WTC11 (cell line): ENCODE measurements at regions not wholly inside any gene's neighbourhood (a gene's known extent, or its start where the extent isn't known, plus 50 kb on each side); places are given as distances from the start of the nearest gene placed in this dataset.

ENCODE experiments used
- CREM ChIP-seq: sonication (generic); formaldehyde crosslinking; IDR thresholded peaks from 2 replicates; pipeline ENCODE4 v1.8.1; 2022; ENCODE audit warnings: mild to moderate bottlenecking, missing genetic modification reagents, moderate library complexity
- ELF4 ChIP-seq: sonication (generic); formaldehyde crosslinking; IDR thresholded peaks from 2 replicates; pipeline ENCODE4 v1.8.1; 2022; ENCODE audit warnings: low read depth, mild to moderate bottlenecking, moderate library complexity, missing genetic modification reagents
- GTF2I ChIP-seq: fragments of 250-450 bp; sonication (Bioruptor Pico); conservative IDR thresholded peaks from 2 replicates; pipeline ENCODE4 v1.4.0; 2021; ENCODE audit warnings: mild to moderate bottlenecking
- NFYB ChIP-seq: sonication (generic); formaldehyde crosslinking; conservative IDR thresholded peaks from 2 replicates; pipeline ENCODE4 v1.8.0; 2022; ENCODE audit warnings: low read depth, missing genetic modification reagents
- ZNF121 ChIP-seq: sonication (generic); formaldehyde crosslinking; IDR thresholded peaks from 2 replicates; pipeline ENCODE4 v1.8.0; 2023; ENCODE audit warnings: missing genetic modification reagents
- ZNF219 ChIP-seq: sonication (generic); formaldehyde crosslinking; IDR thresholded peaks from 2 replicates; pipeline ENCODE4 v1.8.0; 2023; ENCODE audit warnings: missing genetic modification reagents, mild to moderate bottlenecking, borderline replicate concordance
- TF ChIP-seq, protein P1 (sequence below): fragments of 200-600 bp; IDR thresholded peaks from 2 replicates; pipeline ENCODE4 v1.8.0; 2022; ENCODE audit warnings: antibody characterized with exemption
- TF ChIP-seq, protein P2 (sequence below): sonication (generic); formaldehyde crosslinking; conservative IDR thresholded peaks from 2 replicates; pipeline ENCODE4 v1.8.1; 2022; ENCODE audit warnings: mild to moderate bottlenecking, missing genetic modification reagents
- TF ChIP-seq, protein P3 (sequence below): sonication (generic); formaldehyde crosslinking; IDR thresholded peaks from 2 replicates; pipeline ENCODE4 v1.8.0; 2023; ENCODE audit warnings: missing genetic modification reagents, mild to moderate bottlenecking, borderline replicate concordance
- TF ChIP-seq, protein P4 (sequence below): sonication (generic); formaldehyde crosslinking; IDR thresholded peaks from 2 replicates; pipeline ENCODE4 v1.8.1; 2023; ENCODE audit warnings: mild to moderate bottlenecking, moderate library complexity, missing genetic modification reagents
- TF ChIP-seq, protein P5 (sequence below): sonication (generic); formaldehyde crosslinking; IDR thresholded peaks from 2 replicates; pipeline ENCODE4 v1.8.1; 2023; ENCODE audit warnings: mild to moderate bottlenecking, missing genetic modification reagents, borderline replicate concordance

DNA sequence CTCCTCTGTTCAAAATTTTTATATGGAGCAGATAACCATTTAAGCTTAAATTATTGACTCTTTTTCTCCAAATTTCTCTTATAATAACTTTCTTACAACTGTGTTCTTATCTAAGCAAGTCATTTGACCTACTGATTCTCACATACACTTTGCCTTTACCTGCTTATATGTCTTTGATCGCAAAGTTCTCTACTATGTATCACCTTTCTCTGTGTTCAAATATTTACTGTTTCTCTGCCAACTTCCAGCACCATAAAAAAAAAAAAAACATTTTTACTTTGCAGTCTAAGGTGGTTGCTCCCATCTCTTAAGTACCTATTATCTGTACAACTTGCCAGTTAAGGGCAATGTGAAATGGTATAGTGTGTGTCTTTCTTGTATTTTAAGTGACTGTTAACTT lies 100.8 kb upstream of the DPH6 start:
- TF ChIP-seq, protein P1, sequence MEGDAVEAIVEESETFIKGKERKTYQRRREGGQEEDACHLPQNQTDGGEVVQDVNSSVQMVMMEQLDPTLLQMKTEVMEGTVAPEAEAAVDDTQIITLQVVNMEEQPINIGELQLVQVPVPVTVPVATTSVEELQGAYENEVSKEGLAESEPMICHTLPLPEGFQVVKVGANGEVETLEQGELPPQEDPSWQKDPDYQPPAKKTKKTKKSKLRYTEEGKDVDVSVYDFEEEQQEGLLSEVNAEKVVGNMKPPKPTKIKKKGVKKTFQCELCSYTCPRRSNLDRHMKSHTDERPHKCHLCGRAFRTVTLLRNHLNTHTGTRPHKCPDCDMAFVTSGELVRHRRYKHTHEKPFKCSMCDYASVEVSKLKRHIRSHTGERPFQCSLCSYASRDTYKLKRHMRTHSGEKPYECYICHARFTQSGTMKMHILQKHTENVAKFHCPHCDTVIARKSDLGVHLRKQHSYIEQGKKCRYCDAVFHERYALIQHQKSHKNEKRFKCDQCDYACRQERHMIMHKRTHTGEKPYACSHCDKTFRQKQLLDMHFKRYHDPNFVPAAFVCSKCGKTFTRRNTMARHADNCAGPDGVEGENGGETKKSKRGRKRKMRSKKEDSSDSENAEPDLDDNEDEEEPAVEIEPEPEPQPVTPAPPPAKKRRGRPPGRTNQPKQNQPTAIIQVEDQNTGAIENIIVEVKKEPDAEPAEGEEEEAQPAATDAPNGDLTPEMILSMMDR = no peak
- TF ChIP-seq, protein P2, sequence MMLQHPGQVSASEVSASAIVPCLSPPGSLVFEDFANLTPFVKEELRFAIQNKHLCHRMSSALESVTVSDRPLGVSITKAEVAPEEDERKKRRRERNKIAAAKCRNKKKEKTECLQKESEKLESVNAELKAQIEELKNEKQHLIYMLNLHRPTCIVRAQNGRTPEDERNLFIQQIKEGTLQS = no peak
- TF ChIP-seq, protein P3, sequence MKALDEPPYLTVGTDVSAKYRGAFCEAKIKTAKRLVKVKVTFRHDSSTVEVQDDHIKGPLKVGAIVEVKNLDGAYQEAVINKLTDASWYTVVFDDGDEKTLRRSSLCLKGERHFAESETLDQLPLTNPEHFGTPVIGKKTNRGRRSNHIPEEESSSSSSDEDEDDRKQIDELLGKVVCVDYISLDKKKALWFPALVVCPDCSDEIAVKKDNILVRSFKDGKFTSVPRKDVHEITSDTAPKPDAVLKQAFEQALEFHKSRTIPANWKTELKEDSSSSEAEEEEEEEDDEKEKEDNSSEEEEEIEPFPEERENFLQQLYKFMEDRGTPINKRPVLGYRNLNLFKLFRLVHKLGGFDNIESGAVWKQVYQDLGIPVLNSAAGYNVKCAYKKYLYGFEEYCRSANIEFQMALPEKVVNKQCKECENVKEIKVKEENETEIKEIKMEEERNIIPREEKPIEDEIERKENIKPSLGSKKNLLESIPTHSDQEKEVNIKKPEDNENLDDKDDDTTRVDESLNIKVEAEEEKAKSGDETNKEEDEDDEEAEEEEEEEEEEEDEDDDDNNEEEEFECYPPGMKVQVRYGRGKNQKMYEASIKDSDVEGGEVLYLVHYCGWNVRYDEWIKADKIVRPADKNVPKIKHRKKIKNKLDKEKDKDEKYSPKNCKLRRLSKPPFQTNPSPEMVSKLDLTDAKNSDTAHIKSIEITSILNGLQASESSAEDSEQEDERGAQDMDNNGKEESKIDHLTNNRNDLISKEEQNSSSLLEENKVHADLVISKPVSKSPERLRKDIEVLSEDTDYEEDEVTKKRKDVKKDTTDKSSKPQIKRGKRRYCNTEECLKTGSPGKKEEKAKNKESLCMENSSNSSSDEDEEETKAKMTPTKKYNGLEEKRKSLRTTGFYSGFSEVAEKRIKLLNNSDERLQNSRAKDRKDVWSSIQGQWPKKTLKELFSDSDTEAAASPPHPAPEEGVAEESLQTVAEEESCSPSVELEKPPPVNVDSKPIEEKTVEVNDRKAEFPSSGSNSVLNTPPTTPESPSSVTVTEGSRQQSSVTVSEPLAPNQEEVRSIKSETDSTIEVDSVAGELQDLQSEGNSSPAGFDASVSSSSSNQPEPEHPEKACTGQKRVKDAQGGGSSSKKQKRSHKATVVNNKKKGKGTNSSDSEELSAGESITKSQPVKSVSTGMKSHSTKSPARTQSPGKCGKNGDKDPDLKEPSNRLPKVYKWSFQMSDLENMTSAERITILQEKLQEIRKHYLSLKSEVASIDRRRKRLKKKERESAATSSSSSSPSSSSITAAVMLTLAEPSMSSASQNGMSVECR = no peak
- no peak for TF ChIP-seq ZNF121 (CRISPR knock-in tag)
- no peak for TF ChIP-seq ELF4
- TF ChIP-seq, protein P4, sequence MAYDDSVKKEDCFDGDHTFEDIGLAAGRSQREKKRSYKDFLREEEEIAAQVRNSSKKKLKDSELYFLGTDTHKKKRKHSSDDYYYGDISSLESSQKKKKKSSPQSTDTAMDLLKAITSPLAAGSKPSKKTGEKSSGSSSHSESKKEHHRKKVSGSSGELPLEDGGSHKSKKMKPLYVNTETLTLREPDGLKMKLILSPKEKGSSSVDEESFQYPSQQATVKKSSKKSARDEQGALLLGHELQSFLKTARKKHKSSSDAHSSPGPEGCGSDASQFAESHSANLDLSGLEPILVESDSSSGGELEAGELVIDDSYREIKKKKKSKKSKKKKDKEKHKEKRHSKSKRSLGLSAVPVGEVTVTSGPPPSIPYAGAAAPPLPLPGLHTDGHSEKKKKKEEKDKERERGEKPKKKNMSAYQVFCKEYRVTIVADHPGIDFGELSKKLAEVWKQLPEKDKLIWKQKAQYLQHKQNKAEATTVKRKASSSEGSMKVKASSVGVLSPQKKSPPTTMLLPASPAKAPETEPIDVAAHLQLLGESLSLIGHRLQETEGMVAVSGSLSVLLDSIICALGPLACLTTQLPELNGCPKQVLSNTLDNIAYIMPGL (CRISPR knock-in tag) = no peak
- no peak for TF ChIP-seq NFYB (CRISPR knock-in tag)
- TF ChIP-seq GTF2I = no peak
- TF ChIP-seq, protein P5, sequence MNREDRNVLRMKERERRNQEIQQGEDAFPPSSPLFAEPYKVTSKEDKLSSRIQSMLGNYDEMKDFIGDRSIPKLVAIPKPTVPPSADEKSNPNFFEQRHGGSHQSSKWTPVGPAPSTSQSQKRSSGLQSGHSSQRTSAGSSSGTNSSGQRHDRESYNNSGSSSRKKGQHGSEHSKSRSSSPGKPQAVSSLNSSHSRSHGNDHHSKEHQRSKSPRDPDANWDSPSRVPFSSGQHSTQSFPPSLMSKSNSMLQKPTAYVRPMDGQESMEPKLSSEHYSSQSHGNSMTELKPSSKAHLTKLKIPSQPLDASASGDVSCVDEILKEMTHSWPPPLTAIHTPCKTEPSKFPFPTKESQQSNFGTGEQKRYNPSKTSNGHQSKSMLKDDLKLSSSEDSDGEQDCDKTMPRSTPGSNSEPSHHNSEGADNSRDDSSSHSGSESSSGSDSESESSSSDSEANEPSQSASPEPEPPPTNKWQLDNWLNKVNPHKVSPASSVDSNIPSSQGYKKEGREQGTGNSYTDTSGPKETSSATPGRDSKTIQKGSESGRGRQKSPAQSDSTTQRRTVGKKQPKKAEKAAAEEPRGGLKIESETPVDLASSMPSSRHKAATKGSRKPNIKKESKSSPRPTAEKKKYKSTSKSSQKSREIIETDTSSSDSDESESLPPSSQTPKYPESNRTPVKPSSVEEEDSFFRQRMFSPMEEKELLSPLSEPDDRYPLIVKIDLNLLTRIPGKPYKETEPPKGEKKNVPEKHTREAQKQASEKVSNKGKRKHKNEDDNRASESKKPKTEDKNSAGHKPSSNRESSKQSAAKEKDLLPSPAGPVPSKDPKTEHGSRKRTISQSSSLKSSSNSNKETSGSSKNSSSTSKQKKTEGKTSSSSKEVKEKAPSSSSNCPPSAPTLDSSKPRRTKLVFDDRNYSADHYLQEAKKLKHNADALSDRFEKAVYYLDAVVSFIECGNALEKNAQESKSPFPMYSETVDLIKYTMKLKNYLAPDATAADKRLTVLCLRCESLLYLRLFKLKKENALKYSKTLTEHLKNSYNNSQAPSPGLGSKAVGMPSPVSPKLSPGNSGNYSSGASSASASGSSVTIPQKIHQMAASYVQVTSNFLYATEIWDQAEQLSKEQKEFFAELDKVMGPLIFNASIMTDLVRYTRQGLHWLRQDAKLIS (CRISPR knock-in tag) = no peak
- no peak for TF ChIP-seq ZNF219 (CRISPR knock-in tag)
- no peak for TF ChIP-seq CREM
